HG03457 (cell line): ENCODE measurements at regions not wholly inside any gene's neighbourhood (a gene's known extent, or its start where the extent isn't known, plus 50 kb on each side); places are given as distances from the start of the nearest gene placed in this dataset.

Experiments
- ATAC-seq: cut with Tn5 transposase; IDR thresholded peaks from one replicate; pipeline ENCODE4 v1.9.1; 2021; ENCODE audit warnings: moderate number of reproducible peaks; ENCODE audit not compliant: unreplicated experiment

DNA sequence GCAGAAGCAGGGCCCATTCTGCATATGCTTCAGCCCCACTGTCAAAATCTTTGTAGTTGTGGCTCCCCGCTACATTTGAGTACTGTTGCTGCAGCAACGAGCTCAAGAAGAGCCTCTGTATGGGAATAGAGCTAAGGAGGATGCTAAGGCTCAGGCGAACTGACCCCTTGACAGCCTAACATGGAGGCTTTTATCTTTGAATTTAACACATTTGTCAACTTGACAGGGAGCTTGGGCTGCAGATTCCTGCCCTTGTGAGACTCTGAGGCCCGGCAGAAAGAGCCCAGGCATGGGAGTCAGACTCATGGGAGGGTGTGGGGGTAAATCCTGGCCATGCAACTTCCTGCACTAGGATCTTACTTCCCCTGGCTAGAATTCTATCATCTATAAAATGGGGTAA lies 278.7 kb upstream of the CITED2 start:
- ATAC-seq, result no peak

GRCh38 chr6:139650941-139651340 lies 276.5 kb upstream of the CITED2 start:
- ATAC-seq, result no peak

- ATAC-seq, result no peak
Measured at GRCh38 chr6:139649732-139650131, 275.3 kb upstream of the CITED2 start.

DNA sequence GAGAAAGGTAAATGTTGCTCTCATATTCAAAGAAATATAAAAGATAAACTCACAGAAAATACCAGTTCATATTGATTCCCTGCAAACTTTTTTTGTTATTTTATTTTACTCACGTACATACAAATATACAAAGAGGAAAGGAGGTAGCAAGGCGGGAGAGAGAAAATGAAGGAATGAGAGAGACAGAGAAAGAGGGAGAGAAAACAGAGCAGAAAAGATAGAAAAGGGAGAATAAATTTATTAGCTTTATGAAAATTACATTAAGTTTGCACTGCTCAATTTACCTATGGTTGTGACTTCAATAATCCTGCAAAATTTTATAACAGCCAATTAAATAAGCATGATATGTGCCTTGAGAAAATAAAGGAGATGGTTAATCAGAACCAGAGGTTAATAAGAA lies 274.7 kb upstream of the CITED2 start:
- ATAC-seq, result no peak

GRCh38 chr6:139648430-139649000 lies 274.1 kb upstream of the CITED2 start:
- no peak for ATAC-seq

DNA sequence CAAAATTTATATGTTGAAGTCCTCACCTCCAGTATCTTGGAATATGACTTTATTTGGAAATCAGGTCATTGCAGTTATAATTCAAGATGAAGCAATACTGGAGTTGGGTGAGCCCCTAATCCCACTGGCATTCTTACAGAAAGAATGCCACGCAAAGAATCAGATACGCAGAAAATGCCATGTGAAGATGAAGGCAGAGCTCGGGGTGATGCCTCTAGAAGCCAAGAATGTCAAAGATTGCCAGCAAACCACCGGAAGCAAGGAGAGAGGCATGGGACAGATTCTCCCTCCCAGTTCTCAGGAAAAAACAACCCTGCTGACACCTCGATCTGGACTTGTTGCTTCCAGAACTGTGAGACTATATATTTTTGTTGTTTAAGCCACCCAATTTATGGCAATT lies 273.4 kb upstream of the CITED2 start:
- ATAC-seq, result no peak

DNA sequence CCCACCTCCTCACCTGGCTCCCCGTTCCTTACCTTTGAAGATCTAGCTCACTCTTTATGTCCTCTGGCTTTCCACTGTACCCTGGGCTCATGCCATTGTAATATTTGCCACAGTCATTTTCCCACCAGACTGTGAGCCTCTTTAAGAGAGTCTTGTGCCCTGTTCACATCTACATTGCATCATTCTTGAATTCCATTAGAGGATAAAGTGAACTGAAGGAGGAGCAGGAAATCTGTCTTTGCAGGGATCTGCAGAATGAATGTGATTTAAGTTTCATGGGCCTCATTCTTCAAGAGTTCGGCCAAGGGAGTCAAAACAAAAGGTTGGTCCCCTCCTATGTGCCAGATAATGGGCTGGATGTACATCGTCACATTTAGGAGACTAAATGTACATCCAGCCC lies 272.6 kb upstream of the CITED2 start:
- ATAC-seq, result no peak

DNA sequence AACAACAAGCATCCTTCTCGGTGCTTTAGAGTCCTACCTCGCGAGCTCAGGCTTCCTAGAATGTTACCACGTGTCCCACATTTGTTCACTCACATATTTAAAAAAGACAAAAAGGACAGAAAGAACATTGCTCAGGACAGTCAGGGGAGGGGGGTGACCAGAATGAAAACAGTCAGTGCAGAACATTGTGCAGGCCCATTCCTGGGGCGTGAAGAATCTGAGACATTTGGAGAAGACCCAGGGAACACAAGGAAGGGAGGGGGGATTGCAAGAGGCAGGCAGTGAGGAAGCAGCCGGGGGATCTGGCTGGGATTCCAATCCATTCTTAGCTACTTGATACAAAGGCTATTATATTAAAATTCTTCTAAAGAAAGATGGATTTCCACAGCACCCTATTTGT lies 270.4 kb upstream of the CITED2 start:
- ATAC-seq, result no peak

GRCh38 chr6:139643986-139644385 lies 269.5 kb upstream of the CITED2 start:
- ATAC-seq, result no peak

DNA sequence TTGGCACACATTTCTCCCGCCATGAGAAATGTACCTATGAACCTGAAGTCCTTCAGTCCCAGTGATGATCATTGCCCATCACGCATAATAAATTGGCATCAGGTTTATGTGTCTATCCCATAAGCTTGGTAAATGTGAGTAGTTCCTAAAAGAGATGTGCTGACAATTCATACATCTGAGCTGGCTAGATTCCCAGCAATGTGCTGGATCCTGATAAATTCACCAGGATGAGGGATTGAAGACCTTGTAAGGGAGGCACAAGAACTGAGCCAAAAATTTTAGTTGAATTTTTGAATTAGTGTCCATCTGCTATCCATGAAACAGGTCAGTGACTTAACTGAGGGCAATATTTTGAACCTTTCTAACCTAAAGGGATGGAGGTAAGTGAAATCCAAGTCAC lies 267.9 kb upstream of the CITED2 start:
- ATAC-seq, result no peak

GRCh38 chr6:139641376-139641775 lies 266.9 kb upstream of the CITED2 start:
- ATAC-seq, result no peak

- no peak for ATAC-seq
Measured at GRCh38 chr6:139640921-139641320, 266.5 kb upstream of the CITED2 start.

- peak; percentile 81 for ATAC-seq
Measured at GRCh38 chr6:139640448-139640847, 266.0 kb upstream of the CITED2 start.

- no peak for ATAC-seq
Measured at GRCh38 chr6:139639507-139639906, 265.1 kb upstream of the CITED2 start.

DNA sequence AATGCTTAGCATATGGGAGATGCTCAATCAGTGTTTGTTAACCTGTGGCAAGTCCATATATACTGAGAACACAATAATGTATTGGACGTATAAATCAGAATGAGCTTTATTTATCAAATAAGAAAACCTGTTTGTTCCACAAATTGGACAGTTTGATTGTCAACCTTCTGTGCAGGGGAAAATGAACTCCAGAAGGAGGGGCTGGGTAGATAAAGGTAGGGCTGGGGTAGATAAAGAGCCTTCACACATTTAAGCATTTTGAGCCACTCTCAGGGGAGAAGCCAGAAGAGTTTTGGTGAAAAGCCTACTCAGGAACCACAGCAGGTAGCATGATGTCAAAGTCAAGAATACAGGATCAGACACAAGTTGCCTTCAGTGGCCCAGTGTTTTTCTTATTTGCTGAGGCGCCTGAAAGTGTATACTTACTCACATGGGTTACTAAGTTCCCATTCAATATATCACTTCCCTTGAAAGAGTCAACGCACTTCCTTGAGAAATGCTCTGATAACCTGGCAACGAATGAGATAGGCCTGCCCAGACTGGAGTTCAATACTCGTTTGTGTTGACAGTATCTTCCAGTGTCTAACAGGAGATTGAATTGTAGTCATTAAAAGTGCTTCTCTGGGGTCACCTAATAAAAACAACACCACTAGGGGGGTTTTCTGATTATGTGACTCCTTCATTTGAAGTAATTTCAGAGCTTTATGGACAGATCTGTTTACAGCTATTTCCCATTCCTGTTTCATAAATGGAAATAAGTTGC lies 263.9 kb upstream of the CITED2 start:
- ATAC-seq, result no peak

GRCh38 chr6:139637766-139638165 lies 263.3 kb upstream of the CITED2 start:
- no peak for ATAC-seq

- no peak for ATAC-seq
Measured at GRCh38 chr6:139636391-139636790, 261.9 kb upstream of the CITED2 start.

- ATAC-seq, result no peak
Measured at GRCh38 chr6:139635401-139636130, 261.1 kb upstream of the CITED2 start.

- ATAC-seq, result no peak
Measured at GRCh38 chr6:139632840-139633239, 258.4 kb upstream of the CITED2 start.

DNA sequence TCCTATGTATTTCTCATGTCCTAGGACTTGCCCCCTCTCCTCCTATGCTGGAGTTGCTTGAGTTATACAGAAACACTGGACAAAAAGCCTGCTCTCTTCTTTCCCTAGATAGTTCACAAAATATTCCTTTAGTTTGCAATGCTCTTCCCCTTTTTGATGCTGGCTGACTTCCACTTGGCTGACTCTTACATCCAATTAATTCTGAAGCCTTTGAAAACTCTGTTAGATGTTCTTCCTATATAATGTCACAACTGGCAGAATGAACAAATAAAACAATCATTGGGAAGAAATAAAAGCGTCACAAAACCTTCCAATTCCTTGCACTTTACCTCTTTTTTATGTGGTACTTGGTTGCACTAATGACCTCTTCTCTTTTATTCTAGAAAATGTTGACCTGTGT lies 253.8 kb upstream of the CITED2 start:
- no peak for ATAC-seq

DNA sequence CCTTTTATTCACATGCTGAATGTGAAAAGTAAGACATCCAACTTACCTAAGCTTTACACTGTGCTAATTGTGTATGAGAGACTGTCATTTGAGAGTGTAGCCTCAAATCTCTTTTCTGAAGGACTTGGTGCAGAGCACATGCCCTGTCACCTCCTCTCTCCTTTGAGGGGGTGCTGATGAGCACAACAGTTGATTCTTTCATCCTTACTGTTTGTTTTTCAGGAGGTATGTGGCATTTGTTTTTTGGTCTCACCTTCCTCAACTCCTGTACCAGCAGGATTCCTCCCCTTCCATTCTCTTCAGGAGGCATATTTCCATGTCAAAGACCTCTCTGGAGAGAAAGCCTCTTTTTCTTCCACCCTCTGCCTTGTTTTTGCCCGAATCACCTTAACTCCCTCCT lies 252.6 kb upstream of the CITED2 start:
- ATAC-seq, result no peak
